ENCODE measurements at regions not wholly inside any gene's neighbourhood (a gene's known extent, or its start where the extent isn't known, plus 50 kb on each side); places are given as distances from the start of the nearest gene placed in this dataset.
"Not testable (repeated sequence)": the region's sequence is repeated elsewhere in the genome, so short reads cannot be mapped to it uniquely, and the experiment has no call there.

DNA sequence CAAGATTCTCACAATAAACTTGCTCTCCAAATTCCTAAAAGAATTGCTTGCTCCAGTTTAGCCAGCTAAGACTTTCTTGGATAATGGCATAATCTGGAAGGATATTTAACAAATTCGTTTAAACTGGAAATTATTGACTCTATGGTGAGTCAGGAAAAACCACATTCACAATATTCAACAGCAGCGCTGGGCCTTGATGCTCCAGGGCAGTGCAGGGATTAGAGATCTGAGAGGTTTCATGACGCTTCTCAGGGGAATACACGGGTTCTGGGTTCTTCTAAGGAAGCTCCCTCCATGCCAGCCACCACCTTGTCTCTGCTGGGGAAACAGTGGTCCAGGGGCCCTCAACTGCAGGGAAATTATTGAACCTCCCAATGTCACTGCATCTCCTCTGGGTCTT, 123.3 kb upstream of the FAM20C start:
- not testable (repeated sequence) for DNase-seq (ENCODE audit: low read depth)

DNA sequence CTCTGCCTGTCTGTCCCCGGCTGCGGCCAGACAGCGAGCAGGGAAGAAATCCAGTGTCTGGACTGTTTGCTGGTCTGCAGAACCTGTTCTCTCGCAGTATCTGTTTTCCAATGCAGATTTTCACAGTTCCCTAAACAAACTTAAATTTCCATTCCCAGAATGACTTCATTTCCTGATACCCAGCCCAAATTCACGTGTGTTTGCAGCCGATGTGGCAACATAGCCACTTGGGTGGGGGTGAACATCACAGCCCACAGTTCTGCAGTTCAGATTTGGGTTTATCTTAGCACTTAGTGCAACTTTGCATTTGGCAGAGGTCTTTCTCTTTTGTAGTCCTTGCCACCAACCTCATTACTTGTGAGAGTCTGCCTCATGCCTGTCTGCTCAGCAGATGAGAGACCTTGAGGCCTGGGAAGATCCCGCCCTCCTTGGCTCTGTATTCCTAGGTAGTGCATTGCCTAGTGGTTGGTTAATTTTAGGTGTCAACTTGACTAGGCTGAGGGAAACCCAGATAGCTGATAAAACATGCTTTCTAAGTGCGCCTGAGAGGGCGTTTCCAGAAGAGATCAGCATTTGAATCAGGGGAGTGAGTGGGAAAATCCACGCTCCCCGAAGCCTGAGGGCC, 122.8 kb upstream of the FAM20C start:
- DNase-seq (ENCODE audit: low read depth), result not testable (repeated sequence)

DNA sequence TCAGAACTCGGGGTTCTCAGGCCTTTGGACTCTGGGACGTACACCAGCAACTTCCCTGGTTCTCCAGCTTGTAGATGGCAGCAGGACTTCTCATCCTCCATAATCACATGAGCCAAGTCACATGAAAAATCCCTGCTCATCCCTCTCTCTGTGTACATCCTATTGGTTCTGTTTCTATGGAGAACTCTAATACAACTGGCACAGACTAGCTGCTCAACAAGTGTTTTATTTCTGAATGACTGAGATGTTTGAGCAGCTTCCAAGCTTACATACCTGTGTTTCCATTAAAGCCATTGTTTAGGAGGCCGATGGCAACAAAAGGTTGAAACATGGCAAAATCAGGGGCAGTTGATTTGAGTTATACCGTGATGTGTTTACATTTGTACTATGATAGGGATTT, 122.2 kb upstream of the FAM20C start:
- not testable (repeated sequence) for DNase-seq (ENCODE audit: low read depth)

DNA sequence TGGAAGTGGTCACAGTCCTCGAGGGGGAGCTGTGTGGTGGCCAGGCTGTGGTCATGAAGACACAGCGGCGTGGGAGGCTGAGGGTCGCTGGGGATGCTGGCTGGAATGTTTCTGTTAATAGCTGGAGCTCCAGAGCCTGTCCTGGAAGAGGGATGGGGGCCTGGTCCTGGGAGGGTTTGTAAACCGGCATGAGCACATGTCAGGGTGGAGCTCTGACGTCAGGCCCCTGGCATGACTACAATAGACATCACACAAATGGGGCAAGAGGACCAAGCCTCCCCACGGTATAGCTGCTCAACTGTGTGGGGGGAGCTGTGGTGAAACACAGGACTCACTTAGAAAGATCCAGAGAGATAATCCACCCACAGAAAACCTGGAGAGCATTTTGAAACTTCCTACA, 121.4 kb upstream of the FAM20C start:
- DNase-seq (ENCODE audit: low read depth), result peak; percentile 84

DNA sequence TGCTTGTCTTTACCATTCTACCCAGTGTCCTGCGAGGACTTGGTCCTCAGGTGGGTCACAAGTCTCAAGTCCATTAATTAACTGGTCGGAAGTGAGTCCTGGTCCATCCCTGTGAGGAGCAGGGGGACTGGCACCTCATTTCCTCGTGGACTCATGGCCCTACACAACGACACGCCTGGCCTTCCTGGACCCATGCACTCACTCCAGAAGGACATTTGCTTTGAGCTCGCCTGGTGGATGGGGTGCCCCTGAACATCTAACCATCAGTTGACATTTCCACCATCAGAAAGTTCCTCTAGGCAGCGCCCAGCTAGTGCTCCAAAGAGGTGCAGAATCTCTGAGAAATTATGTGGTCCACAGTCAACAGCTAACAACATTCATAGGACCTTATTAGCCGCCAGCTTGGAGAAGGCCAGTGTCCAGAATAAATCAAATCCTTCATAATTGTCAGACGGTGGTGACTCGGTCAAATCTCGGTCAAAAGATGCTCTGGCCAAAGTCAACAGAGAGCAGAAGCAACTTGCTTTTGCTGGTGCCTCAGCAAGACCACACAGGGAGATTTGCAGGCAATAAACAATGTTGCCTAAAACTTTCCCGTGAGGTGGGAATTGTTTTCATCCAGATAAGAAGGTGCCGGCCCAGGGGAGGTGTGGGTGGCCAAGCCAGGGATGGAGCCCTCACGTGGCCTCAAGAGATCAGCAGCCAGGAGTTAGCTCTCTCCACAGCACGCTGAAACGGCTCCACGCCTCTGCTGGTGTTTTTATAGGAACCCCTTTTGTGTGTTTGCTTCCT, 119.9 kb upstream of the FAM20C start:
- not testable (repeated sequence) for DNase-seq (ENCODE audit: low read depth)

DNA sequence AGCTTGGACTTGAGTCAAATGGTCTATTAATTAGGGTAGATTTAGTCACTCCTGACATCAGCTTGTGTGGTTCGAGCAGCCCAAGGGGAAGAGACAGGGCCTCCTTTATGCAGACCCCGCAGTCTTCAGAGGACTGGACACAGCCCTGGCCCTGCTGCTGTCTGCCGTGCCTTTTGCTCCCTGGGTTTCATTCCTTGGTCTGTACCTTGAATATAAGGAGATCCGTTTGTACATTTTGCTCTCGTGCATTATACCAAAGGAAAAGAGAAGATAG, 119.4 kb upstream of the FAM20C start:
- not testable (repeated sequence) for DNase-seq (ENCODE audit: low read depth)

DNA sequence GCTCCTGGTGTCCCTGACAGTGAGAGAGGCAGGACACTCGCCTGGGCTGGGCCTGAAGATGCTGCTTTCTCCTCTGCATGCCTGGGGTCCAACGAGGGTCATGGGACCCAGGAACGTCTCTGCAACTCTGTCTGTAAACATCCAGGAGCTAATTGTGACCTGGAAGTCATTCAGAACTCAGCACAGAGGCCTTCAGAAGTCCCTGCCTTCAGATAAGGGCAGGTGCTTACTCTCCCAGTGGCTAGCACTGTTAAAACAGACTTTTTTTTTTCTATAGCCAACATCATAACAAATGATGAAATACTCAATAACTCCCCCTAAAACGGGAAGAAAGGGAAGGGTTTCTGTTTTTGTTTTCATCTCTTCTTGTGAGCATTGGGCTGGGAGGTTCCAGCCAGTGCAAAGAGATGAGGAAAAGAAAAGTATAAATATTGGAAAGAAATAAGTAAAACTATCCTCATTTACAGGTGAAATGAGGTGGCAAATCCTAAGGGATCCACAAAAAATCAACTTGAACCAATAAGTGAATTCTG, 118.3 kb upstream of the FAM20C start:
- not testable (repeated sequence) for DNase-seq (ENCODE audit: low read depth)

DNA sequence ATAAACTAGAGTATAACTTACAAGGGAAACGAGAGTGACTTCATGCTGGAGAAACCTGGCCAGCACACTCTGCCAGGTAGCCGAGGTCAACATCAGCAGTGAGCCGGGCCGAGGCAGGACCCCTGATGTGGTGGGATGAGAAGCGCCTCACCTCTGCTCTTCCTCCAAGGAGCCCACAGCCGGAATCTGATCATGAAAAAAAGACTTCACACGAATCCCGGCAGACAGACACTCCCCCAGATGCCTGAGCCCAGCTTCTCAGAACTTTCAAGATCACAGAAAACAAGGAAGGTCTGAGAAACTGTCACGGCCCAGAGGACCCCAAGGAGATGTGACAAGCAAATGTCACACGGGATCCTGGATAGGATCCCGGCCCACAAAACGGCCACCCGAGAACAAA, 116.9 kb upstream of the FAM20C start:
- not testable (repeated sequence) for DNase-seq (ENCODE audit: low read depth)

DNA sequence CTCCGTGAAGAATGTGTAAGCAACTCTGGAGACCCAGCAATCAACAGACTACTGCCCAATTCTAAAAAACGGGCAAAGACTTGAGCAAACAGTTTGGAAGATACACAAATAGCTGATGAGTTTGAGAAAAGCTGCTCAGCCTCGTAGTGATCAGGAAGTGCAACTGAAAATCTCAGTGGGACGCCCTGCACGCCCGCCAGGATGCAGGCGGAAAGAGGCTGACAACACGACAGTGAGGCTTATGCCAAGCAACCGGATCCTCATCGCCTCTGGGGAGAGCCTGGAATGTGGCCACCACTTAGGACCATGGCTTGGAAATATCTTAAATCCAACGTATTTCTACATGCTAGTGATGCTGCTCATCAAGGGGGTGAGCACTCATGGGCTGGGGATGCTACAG, 116.2 kb upstream of the FAM20C start:
- not testable (repeated sequence) for DNase-seq (ENCODE audit: low read depth)

DNA sequence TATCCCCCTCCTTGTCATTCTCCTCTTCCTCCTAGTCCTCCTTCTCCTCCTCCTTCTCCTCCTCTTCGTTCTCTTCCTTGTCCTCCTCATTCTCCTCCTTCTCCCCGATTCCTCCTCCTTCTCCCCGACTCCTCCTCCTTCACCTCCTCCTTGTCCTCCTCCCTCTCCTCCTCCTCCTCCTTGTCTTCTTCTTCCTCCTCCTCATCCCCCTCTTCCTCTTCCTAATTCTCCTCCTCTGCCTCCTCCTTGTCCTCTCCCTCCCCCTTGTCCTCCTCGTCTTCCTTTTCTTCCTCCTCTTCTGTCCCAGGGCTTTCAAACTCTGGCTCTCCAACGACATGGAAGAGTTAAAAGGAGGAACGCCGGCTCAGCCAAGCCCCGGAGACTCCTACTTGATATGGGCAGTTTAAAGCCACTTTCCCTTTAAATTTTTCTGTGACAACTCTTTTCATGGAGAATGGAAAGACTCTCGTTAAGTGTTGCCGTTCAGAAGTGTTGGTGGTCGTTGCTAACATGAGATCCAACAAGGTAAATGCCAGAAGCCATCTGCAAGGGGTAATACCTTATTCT, 115.5 kb upstream of the FAM20C start:
- not testable (repeated sequence) for DNase-seq (ENCODE audit: low read depth)

DNA sequence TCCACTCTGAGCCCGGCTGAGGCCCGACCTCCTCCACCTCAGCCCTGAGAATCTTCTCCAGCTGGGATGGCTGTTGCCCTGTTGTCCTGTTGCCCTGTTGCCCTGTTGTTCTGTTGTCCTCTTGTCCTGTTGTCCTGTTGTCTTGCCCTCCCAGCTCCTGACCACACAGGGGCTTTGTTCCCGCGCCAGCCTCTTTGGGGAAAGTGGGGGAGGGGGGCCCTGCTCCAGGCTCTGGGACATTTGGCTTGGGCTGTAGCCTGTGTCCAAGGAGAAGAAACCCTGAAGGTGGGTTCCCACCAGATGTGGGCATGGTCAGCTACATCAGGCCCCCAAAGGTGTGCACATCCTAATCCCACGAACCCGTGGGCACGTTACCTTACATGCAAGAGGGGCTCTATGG, 113.5 kb upstream of the FAM20C start:
- not testable (repeated sequence) for DNase-seq (ENCODE audit: low read depth)

DNA sequence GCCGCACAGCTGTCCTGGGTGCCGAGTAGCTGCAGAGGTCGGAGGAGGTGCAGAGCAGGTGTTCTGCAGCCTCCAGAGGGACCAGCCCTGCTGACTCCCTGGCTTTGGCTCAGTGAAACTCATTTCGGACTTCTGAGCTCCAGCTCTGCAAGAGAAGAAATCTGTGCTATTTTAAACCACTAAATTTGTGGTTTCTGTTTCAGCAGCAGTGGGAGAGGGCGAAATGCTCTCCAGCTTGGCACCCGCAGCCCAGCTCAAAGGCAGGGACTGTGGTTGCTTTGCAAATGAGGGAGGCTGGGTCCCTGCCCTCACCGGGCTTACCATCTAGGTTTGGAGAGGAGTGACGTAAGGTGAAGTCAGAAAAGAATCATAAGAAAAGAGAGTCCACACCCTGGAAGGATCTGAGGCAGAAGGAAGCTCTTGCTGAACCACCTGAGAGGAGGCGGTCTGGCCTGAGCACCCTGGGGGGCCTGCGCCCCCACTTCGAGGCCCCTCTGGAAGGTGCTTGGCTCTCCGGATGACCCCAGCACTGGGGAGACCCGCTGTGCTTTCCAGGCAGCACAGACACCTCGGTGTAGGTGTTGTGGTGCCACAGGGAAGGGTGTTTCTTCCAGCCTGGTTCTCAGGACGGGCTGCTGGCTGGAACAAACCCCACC, 112.8 kb upstream of the FAM20C start:
- not testable (repeated sequence) for DNase-seq (ENCODE audit: low read depth)

DNA sequence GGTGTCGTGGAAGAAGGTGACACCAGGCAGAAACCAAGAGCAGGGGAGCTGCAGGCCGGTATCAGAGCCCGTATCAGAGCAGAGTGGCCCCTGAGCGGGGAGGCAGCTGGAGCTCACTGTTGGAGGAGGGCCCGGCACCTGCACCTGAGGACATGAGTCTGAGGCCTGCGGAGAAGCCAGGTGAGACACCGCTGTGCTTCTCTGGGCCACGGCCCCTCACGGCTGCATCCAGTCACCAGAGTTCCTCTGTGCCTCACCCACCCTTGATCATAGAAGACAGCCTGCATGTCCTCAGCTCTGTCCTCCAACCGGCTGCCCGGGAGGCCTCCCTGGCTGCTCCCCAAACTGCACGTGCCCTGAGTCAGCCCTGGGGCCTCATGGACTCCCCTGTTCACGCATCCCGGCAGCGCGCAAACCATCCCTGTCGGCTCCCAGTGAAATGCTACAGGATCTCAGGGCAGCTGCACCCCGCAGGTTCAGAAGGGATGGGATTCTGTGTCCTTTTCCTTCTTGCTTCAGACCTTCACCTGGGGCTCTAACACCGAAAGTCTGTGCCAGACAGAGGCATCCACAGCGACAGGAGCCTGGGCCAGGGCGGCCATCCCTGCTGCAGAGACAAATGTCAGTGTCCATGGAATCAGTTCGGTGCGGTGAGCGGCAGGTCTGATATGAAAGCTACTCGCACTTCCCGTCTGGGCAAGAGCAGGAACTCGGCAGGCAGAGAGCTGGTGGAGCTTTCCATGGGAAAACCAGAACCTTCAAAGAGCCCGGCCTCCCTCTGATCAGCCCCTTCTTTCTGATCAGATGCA, 111.9 kb upstream of the FAM20C start:
- DNase-seq (ENCODE audit: low read depth), result no peak

DNA sequence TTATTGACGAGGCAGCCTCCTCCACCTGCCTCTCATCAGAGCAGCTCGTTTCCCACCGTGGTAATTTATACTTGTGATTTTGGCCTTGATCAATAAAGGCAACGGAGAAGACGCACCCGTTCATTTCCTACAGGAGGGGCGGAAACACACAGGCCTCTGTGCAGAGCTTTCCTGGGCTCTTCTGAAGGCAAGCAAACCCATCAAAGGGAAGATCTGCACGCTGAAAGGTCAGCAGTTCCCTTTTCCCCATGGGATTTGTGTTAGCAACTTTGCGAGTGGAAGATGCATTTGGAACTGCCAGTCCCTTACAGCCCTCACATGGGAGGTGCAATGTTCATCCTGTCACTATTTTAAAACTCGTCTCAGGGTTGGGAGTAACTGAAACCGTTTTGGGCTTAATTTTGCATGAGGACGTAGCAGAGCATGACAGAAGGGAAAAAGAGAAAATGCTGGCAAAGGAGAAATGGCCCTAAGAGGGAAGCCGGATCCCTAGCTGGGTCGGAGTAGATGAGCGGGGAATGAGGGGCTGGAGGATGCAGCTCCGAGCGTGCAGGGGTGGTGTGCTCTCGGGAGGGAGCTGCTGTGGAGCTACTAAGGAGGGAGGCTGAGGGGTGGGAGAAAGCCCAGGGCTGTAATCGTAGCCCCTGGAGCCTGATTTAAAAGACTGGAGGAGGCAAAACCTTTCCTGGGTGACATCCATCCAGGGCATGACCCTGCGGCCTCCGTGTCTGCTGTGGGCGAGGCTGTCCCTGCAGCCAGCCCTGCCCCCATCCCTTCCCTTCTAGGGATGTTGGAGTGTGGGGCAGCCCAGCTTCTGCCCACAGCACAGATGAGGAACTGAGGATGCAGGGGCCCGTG, 111.1 kb upstream of the FAM20C start:
- no peak for DNase-seq (ENCODE audit: low read depth)

DNA sequence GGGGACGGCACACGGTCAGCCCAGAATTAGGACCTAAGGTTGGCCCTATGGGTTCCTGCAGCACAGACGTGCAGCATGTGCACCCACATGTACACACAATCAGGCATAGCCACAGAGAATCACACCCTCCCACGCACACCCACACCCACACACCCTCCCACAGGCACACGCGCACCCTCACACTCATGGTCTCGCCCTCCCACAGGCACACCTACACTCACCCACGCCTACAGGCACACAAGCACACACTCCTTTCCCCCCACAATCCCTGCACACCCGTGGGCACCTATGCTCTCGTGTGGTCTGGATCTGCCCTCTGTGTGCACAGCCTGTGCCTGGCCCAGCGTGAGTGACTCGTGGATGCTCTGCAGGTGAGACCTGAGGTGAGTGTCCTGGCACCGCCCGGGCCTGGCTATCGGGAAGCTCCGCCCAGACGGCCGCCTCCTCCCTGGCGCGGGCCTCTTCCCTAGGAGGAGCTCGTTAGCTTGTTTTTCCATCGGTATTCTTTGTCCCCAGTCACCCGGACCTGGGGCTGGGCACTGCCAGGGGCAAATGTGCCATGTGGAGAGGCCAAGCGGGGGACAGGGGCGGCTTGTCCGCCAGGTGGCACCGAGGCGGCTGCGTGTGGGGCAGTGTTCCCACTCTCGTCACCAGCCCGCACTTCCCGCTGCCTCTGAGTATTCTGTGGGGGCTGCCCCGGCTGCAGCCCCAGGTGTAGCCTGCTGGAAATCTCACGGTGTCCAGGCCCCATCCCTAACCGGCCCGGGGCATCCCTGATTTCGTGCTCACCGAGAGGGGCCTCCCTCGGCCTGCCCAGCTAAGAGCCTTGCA, 110.2 kb upstream of the FAM20C start:
- no peak for DNase-seq (ENCODE audit: low read depth)

DNA sequence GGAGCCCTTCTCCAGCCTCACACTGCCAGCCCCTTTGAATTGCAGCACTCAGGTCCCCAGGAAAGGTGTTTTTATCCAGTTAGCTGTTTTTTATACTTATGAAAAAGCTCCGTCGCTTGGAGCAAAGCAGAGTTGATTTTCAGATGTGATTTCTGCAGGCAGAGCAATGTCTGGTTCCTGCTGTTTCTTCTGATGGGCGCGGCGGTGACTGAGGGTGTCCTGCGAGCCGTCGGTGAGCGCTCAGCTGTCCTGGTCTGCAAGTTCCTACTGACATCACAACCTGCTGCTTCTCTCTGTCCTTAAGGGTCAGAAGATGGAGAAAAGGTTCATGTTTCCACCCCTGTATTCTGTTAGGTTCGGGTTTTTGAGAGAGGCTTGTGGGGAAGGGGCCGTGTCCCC, 109.6 kb upstream of the FAM20C start:
- no peak for DNase-seq (ENCODE audit: low read depth)

DNA sequence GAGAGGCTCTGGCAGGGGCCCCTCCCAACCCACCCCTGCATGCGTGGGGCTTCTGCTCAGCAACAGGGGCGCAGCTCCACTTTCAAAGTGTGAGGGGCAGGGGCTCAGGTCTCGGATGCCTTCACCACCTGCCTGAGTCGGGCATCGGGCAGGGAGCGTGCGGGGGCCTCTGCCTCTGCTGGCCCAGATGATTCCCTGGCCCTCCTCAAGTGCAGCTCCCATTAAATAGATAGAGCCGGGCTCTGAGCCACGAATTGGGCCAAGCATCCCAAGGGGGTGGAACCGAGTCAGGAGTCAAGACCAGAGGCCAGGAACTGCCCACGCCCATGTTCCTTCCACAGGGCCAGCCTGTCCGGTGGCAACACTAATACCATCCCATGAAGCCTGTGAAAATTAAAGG, 108.9 kb upstream of the FAM20C start:
- no peak for DNase-seq (ENCODE audit: low read depth)

DNA sequence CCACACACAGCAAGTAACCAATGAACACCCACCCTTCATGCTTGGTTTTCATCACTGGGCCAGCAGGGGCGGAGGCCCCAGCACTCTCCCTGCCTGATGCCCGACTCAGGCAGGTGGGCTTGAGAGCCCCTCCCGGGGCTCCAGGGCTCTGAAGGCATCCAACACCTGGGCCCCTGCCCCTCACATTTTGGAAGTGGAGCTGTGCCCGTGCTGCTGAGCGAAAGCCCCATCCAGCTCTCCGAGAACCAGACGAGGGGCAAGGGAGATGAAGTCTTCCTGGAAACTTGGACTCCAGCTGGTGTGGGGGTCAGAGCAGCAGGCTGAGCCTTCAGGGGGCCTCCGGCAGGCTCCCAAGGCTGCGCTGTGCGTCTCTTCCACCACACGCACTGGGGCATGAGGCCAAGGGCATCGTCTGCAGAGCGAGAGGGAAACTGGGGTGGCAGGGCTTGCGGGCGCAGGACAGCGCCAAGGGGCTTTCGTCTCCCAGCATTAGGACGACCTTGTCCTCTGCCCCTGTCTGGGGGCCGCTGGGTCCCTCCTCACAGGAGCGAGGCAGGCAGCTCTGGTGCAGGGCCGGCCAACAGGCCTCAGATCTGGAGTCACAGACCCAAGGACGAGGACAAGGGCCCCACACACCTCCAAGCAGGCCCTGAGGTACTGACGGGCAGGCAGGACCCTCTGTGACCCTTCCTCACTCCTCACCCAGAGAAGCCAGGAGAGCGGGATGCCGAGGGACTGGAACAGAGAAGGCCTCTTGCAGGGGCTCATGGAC, 108.3 kb upstream of the FAM20C start:
- DNase-seq (ENCODE audit: low read depth), result no peak

DNA sequence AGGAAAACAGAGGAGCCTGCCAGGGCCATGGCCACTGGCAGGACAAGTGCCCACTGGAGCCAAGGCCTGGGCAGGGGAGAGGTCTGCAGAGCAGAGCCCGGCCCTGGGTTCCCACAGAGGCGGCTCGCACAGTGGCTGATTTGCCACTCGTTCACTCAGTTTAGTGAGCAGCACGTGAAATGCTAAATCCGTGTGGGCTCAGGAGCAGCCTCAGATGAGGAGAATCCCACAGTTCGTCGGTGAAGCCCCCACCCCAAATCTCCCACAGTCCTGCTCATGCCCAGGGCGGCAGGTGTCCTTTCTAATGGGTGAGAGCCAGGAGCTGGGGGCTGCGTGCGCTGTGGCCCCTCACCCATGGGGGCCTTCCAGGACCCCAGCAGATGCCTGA, 107.7 kb upstream of the FAM20C start:
- DNase-seq (ENCODE audit: low read depth), result no peak

All from amniotic epithelial cell (primary cell).